ENCODE measurements at regions not wholly inside any gene's neighbourhood (a gene's known extent, or its start where the extent isn't known, plus 50 kb on each side); places are given as distances from the start of the nearest gene placed in this dataset.

- H3K27ac ChIP-seq: no peak overlapping the region
- TF ChIP-seq CTCF (conservative IDR thresholded peaks at IDR 0.05; ENCODE audit: low read depth): no peak
- ChIA-PET CTCF (no interaction called here), POLR2A (ENCODE audit: low non-redundant PET) (no interaction called here)
- DNase-seq (ENCODE audit: low spot score): no peak
These were observed 91.0 kb upstream of the C9orf72 start for GRCh38 chr9:27664121-27664779.

DNA sequence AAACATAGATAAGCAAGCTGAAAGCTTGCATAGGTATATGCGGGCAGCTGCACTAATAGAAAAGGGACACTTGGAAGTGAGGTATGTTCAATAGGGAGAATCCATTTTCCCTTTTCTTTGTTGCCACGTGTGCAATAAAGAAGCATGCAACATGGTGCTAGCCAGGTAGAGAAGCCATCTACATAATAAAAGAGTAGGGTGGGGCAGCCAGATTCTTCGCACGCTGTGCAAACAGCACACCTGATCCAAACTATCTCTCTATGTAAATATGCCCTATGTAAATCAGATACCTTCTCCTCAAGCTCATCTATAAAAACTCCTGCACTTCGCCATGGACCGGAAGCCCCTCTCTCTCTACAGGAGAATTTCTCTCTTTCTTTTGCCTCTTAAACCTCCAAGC, 91.9 kb upstream of the C9orf72 start:
- DNase-seq (ENCODE audit: low spot score): no peak
- H3K27ac ChIP-seq: no peak overlapping the region
- POLR2A ChIA-PET (ENCODE audit: low non-redundant PET): no interaction called here
- CTCF ChIA-PET: no interaction called here
- no peak for TF ChIP-seq CTCF (conservative IDR thresholded peaks at IDR 0.05; ENCODE audit: low read depth)

DNA sequence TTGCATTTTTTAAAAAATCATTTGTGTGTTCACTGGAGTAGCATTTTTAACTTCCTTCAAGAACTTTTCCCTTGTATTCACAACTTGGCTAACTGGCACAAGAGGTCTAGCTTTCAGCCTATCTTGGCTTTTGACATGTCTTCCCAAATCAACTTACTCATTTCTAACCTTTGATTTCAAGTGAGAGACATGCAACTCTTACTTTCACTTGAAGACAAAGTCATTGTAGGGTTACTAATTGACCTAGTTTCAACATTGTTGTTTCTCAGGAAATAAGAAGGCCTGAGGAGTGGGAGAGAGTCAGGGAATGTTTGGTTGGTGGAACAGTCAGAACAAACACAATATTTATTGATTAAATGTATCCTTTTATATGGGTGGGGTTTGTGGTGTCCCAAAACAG, 95.0 kb upstream of the C9orf72 start:
- DNase-seq (ENCODE audit: low spot score): no peak
- H3K27ac ChIP-seq: no peak overlapping the region
- TF ChIP-seq CTCF (conservative IDR thresholded peaks at IDR 0.05; ENCODE audit: low read depth): no peak
- ChIA-PET POLR2A (ENCODE audit: low non-redundant PET) (no interaction called here), CTCF (no interaction called here)

- ChIA-PET CTCF (no interaction called here), POLR2A (ENCODE audit: low non-redundant PET) (no interaction called here)
- H3K27ac ChIP-seq: no peak overlapping the region
- no peak for DNase-seq (ENCODE audit: low spot score)
- no peak for TF ChIP-seq CTCF (conservative IDR thresholded peaks at IDR 0.05; ENCODE audit: low read depth)
These were observed 98.4 kb upstream of the C9orf72 start for GRCh38 chr9:27671636-27672035.

GRCh38 chr9:27672718-27673117, 99.4 kb upstream of the C9orf72 start:
- CTCF ChIA-PET: no interaction called here
- no peak overlapping the region for H3K27ac ChIP-seq
- DNase-seq (ENCODE audit: low spot score): no peak
- POLR2A ChIA-PET (ENCODE audit: low non-redundant PET): no interaction called here
- TF ChIP-seq CTCF (conservative IDR thresholded peaks at IDR 0.05; ENCODE audit: low read depth): no peak

DNA sequence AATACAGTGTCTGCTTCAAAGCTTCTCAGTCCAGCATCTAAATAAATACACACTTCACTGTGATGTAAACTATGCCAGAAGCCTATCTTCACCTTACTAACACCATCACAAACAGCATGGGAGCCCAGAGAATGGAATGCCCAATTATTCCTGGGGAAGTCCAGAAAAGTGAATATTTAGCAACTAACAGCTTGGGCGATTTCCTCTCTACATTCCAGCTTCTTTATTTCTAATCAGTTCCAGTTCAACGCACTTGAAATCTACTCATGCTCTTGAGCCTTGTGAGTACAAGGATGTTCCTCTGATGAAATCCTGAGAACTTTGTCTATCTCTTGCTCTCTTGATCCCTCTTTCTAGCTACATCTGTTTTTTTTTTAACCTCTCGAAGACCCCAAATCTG, 100.4 kb upstream of the C9orf72 start:
- H3K27ac ChIP-seq: no peak overlapping the region
- no peak for DNase-seq (ENCODE audit: low spot score)
- TF ChIP-seq CTCF (conservative IDR thresholded peaks at IDR 0.05; ENCODE audit: low read depth): no peak
- CTCF ChIA-PET: no interaction called here
- POLR2A ChIA-PET (ENCODE audit: low non-redundant PET): no interaction called here

- TF ChIP-seq CTCF (conservative IDR thresholded peaks at IDR 0.05; ENCODE audit: low read depth): no peak
- ChIA-PET CTCF (no interaction called here), POLR2A (ENCODE audit: low non-redundant PET) (no interaction called here)
- DNase-seq (ENCODE audit: low spot score): no peak
- no peak overlapping the region for H3K27ac ChIP-seq
These were observed 102.1 kb upstream of the C9orf72 start for GRCh38 chr9:27675354-27675753.

Data from RWPE1 (cell line).